Upper lobe of left lung (tissue), 6 donors: ENCODE measurements at regions not wholly inside any gene's neighbourhood (a gene's known extent, or its start where the extent isn't known, plus 50 kb on each side); places are given as distances from the start of the nearest gene placed in this dataset.

Experiments
- ATAC-seq, 2 donors: fragments of 200-7000 bp; cut with Tn5 transposase; one replicate each; pipeline ENCODE4 v1.9.1; 2022; ENCODE audit warnings: mild to moderate bottlenecking in 2 of 2, moderate library complexity in 2 of 2; ENCODE audit not compliant: low FRiP score in 2 of 2
- DNase-seq, 2 donors: peaks; one replicate each; pipeline ENCODE4 v3.0.0-alpha.2; 2019 to 2020
- H3K27ac ChIP-seq, 4 donors: fragments of 200-600 bp; sonication (generic); one replicate each; pipeline ENCODE4 v1.5.1; 2016 to 2019
- H3K27me3 ChIP-seq, 4 donors: fragments of 200-600 bp; sonication (generic); one replicate each; pipeline ENCODE4 v1.5.1; 2017 to 2019
- H3K36me3 ChIP-seq, 4 donors: fragments of 200-600 bp; sonication (generic); one replicate each; pipeline ENCODE4 v1.5.1; 2016 to 2019
- H3K4me1 ChIP-seq, 4 donors: fragments of 200-600 bp; sonication (generic); one replicate each; pipeline ENCODE4 v1.5.1; 2018 to 2019
- H3K4me3 ChIP-seq, 4 donors: fragments of 200-600 bp; sonication (generic); one replicate each; pipeline ENCODE4 v1.5.1; 2017 to 2019; ENCODE audit warnings: mild to moderate bottlenecking in 2 of 4, moderate library complexity in 1 of 4
- H3K9me3 ChIP-seq, 4 donors: fragments of 200-600 bp; sonication (generic); one replicate each; pipeline ENCODE4 v1.5.1; 2018 to 2019
- CTCF ChIP-seq, 6 experiments: fragments of 450-650 bp in 4 of 6; fragments of 200-600 bp in 2 of 6; sonication (generic) in 2 of 6; IDR thresholded peaks; one replicate each; pipeline ENCODE4 v1.5.1; 2016 to 2019; ENCODE audit warnings: antibody characterized with exemption in 6 of 6
- EP300 ChIP-seq, 4 donors: sonication (generic); formaldehyde crosslinking; IDR thresholded peaks; one replicate each; pipeline ENCODE4 v1.5.1; 2017; ENCODE audit warnings: antibody characterized with exemption in 4 of 4, control low read depth in 2 of 4
- POLR2A ChIP-seq, 4 donors: fragments of 450-650 bp; IDR thresholded peaks; one replicate each; pipeline ENCODE4 v1.5.1; 2016 to 2017; ENCODE audit warnings: antibody characterized with exemption in 4 of 4, mild to moderate bottlenecking in 2 of 4
- POLR2AphosphoS5 ChIP-seq, 2 donors: sonication (generic); formaldehyde crosslinking; IDR thresholded peaks; one replicate each; pipeline ENCODE4 v1.5.1; 2017; ENCODE audit warnings: antibody characterized with exemption in 2 of 2
- WGBS, 2 donors: methylation state at CpG; one replicate each; pipeline ENCODE4 v1.1.5; 2017 to 2018; 5-methylcytosine and 5-hydroxymethylcytosine counted together
- donor health status: DM: no; HTN: no; CAD: no; lungs with moderate emphysema.
- donor health status: DM: no; HTN: yes; CAD: no; lungs with severe emphysema.

- DNase-seq (no peak), ATAC-seq (no peak)
- H3K4me3 ChIP-seq = no peak overlapping the region
- no peak for TF ChIP-seq POLR2A (IDR thresholded peaks at IDR 0.05)
- no peak for TF ChIP-seq POLR2AphosphoS5 (IDR thresholded peaks at IDR 0.05)
- TF ChIP-seq EP300 (IDR thresholded peaks at IDR 0.05) = no peak
- TF ChIP-seq CTCF (IDR thresholded peaks at IDR 0.05) = no peak
- no peaks in the 10 kb centered on the region for H3K9me3 ChIP-seq
- H3K36me3 ChIP-seq = no peaks in the 10 kb centered on the region
- no peaks in the 10 kb centered on the region for H3K27me3 ChIP-seq
- no peaks in the 10 kb centered on the region for H3K4me1 ChIP-seq
- WGBS, 2 donors = 54 to 64% methylated on average over 5 of the region's 5 CpGs
- H3K27ac ChIP-seq = no peak overlapping the region
These were observed 1670.4 kb upstream of the AGA start for GRCh38 chr4:179112441-179113170.

GRCh38 chr4:179114615-179115014 lies 1672.4 kb upstream of the AGA start:
- TF ChIP-seq EP300 (IDR thresholded peaks at IDR 0.05) (no peak), CTCF (IDR thresholded peaks at IDR 0.05) (no peak), POLR2AphosphoS5 (IDR thresholded peaks at IDR 0.05) (no peak), POLR2A (IDR thresholded peaks at IDR 0.05) (no peak)
- Histone ChIP-seq H3K4me3 (no peak overlapping the region), H3K4me1 (no peaks in the 10 kb centered on the region), H3K9me3 (no peaks in the 10 kb centered on the region), H3K36me3 (no peaks in the 10 kb centered on the region), H3K27me3 (no peaks in the 10 kb centered on the region), H3K27ac (no peak overlapping the region)
- no peak for ATAC-seq
- no peak for DNase-seq
- 84 to 94% methylated on average over 1 of the region's 1 CpG for WGBS, 2 donors

- Histone ChIP-seq H3K4me3 (no peak overlapping the region), H3K27me3 (no peaks in the 10 kb centered on the region), H3K27ac (no peak overlapping the region), H3K36me3 (no peaks in the 10 kb centered on the region), H3K4me1 (no peaks in the 10 kb centered on the region), H3K9me3 (no peaks in the 10 kb centered on the region)
- ATAC-seq (no peak), DNase-seq (no peak)
- no peak for TF ChIP-seq POLR2AphosphoS5 (IDR thresholded peaks at IDR 0.05)
- TF ChIP-seq POLR2A (IDR thresholded peaks at IDR 0.05) = no peak
- no peak for TF ChIP-seq CTCF (IDR thresholded peaks at IDR 0.05)
- no peak for TF ChIP-seq EP300 (IDR thresholded peaks at IDR 0.05)
- WGBS, 2 donors = 50 to 57% methylated on average over 2 of the region's 2 CpGs
These were observed 1673.8 kb upstream of the AGA start for GRCh38 chr4:179116011-179116410.

- H3K9me3 ChIP-seq = no peaks in the 10 kb centered on the region
- H3K27me3 ChIP-seq = no peaks in the 10 kb centered on the region
- 40% methylated on average over 2 of the region's 2 CpGs for WGBS, 2 donors
- no peak for DNase-seq
- no peak for ATAC-seq
- H3K27ac ChIP-seq = no peak overlapping the region
- H3K4me1 ChIP-seq = no peaks in the 10 kb centered on the region
- H3K36me3 ChIP-seq = no peaks in the 10 kb centered on the region
- no peak overlapping the region for H3K4me3 ChIP-seq
- no peak for TF ChIP-seq CTCF (IDR thresholded peaks at IDR 0.05)
- TF ChIP-seq EP300 (IDR thresholded peaks at IDR 0.05) = no peak
- no peak for TF ChIP-seq POLR2A (IDR thresholded peaks at IDR 0.05)
- TF ChIP-seq POLR2AphosphoS5 (IDR thresholded peaks at IDR 0.05) = no peak
These were observed 1674.3 kb upstream of the AGA start for GRCh38 chr4:179116581-179116980.

- Histone ChIP-seq H3K36me3 (no peaks in the 10 kb centered on the region), H3K4me1 (no peaks in the 10 kb centered on the region), H3K27me3 (no peaks in the 10 kb centered on the region), H3K27ac (no peak overlapping the region), H3K4me3 (no peak overlapping the region), H3K9me3 (no peaks in the 10 kb centered on the region)
- ATAC-seq (no peak), DNase-seq (no peak)
- TF ChIP-seq CTCF (IDR thresholded peaks at IDR 0.05) (no peak), EP300 (IDR thresholded peaks at IDR 0.05) (no peak)
- 90 to 96% methylated on average over 2 of the region's 2 CpGs for WGBS, 2 donors
These were observed 1680.8 kb upstream of the AGA start for GRCh38 chr4:179123084-179123483.
